ENCODE measurements at regions not wholly inside any gene's neighbourhood (a gene's known extent, or its start where the extent isn't known, plus 50 kb on each side); places are given as distances from the start of the nearest gene placed in this dataset.

DNA sequence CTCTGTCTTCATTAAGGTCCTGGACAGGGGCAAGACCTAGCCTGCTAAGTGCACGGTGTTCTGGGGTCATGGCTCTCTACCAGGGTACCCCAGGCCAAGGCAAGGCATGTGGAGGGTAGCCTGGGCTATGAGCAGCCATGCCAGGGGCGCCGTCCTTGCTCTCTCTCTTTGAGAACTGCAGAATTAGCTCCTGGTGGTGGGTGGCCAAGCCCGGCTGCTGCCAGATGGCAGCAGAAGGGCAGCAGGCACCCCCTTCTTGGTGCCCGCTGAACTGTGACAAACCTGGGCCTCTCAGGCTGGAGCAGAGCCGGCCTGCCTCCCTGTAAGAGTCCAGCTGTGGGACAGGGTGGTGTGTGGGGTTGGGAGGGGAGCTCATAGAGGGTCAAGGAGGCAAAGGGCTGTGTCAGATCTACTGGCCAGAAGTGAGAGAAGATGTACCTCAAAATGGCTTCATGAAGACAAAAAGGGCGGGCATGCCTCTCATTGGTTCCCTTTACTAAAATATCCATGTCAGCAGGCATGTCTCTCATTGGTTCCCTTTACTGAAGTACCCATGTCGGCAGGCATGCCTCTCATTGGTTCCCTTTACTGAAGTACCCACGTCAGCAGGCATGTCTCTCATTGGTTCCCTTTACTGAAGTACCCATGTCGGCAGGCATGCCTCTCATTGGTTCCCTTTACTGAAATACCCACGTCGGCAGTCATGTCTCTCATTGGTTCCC, 81.7 kb upstream of the SDK2 start:
- TF ChIP-seq POLR2AphosphoS5 (IDR thresholded peaks at IDR 0.05) (no peak), SMC3 (conservative IDR thresholded peaks at IDR 0.05; ENCODE audit: poor library complexity) (no peak), RAD21 (conservative IDR thresholded peaks at IDR 0.05) (no peak), MXI1 (conservative IDR thresholded peaks at IDR 0.05; ENCODE audit: poor library complexity, severe bottlenecking) (no peak), EP300 (conservative IDR thresholded peaks at IDR 0.05; ENCODE audit: poor library complexity, severe bottlenecking) (no peak), TAF1 (IDR thresholded peaks at IDR 0.05; ENCODE audit: low read depth) (no peak), CTCF (IDR thresholded peaks at IDR 0.05; ENCODE audit: poor library complexity, severe bottlenecking) (no peak), EZH2 (IDR thresholded peaks at IDR 0.05; ENCODE audit: borderline replicate concordance, insufficient read depth, low read length, poor library complexity, severe bottlenecking) (no peak), REST (IDR thresholded peaks at IDR 0.05; ENCODE audit: borderline replicate concordance) (no peak)

DNA sequence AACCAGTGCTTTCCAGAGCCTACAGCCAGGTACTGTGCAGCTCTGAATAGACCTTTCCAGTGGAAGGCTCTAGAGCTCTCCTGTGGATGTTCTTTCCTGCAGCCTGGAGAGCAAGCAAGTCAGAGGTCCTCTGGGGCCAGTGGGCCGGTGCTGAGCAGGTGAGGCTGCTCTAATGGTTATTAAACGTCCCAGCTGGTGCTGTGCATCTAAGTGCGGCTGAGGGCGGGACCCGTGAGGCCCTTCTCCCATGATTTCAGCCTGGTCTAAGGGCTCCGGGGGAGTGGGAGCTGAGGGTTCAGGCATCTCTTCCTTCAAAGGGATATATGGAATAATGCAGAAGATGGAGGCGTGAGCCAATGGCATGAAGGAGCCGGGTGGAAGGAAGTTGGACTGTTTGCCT, 83.7 kb upstream of the SDK2 start:
- TF ChIP-seq EZH2 (IDR thresholded peaks at IDR 0.05; ENCODE audit: borderline replicate concordance, insufficient read depth, low read length, poor library complexity, severe bottlenecking) (no peak), SMC3 (conservative IDR thresholded peaks at IDR 0.05; ENCODE audit: poor library complexity) (no peak), EP300 (conservative IDR thresholded peaks at IDR 0.05; ENCODE audit: poor library complexity, severe bottlenecking) (no peak), RAD21 (conservative IDR thresholded peaks at IDR 0.05) (no peak)

More for the DNA sequence above, 81.7 kb upstream of the SDK2 start:
- H3K36me3 ChIP-seq (ENCODE audit: insufficient read depth, low read length), result no peaks in the 10 kb centered on the region
- H4K20me1 ChIP-seq (ENCODE audit: insufficient read depth), result no peaks in the 10 kb centered on the region
- no peaks in the 10 kb centered on the region for H3K79me2 ChIP-seq (replicated peaks; ENCODE audit: insufficient read depth, low read length)
- no peak overlapping the region for H2AFZ ChIP-seq (ENCODE audit: low read depth, low read length)
- H3F3A ChIP-seq (ENCODE audit: insufficient read depth, low read length, poor library complexity, severe bottlenecking), result no peaks in the 10 kb centered on the region
- no peak overlapping the region for H3K4me3 ChIP-seq (ENCODE audit: low read length)
- no peak overlapping the region for H3K4me2 ChIP-seq (ENCODE audit: low read length)
- no peaks in the 10 kb centered on the region for H3K9me2 ChIP-seq (ENCODE audit: insufficient read depth, low read length)
- no peaks in the 10 kb centered on the region for H3K27me3 ChIP-seq (ENCODE audit: insufficient read depth, low read depth, low read length)
- H3K9me3 ChIP-seq (ENCODE audit: low read length), result no peaks in the 10 kb centered on the region
- no peak overlapping the region for H3K27ac ChIP-seq (ENCODE audit: low read length)
- H3K9ac ChIP-seq (ENCODE audit: low read length), result no peak overlapping the region

More for the DNA sequence above, 83.7 kb upstream of the SDK2 start:
- Histone ChIP-seq H3K4me3 (ENCODE audit: low read length) (no peak overlapping the region), H3K9me3 (ENCODE audit: low read length) (no peaks in the 10 kb centered on the region), H3K4me2 (ENCODE audit: low read length) (no peak overlapping the region), H3K9ac (ENCODE audit: low read length) (no peak overlapping the region), H3K9me2 (ENCODE audit: insufficient read depth, low read length) (no peaks in the 10 kb centered on the region), H3K36me3 (ENCODE audit: insufficient read depth, low read length) (no peaks in the 10 kb centered on the region), H2AFZ (ENCODE audit: low read depth, low read length) (no peak overlapping the region), H3F3A (ENCODE audit: insufficient read depth, low read length, poor library complexity, severe bottlenecking) (no peaks in the 10 kb centered on the region), H3K79me2 (replicated peaks; ENCODE audit: insufficient read depth, low read length) (no peaks in the 10 kb centered on the region), H3K27ac (ENCODE audit: low read length) (no peak overlapping the region), H4K20me1 (ENCODE audit: insufficient read depth) (no peaks in the 10 kb centered on the region), H3K27me3 (ENCODE audit: insufficient read depth, low read depth, low read length) (no peaks in the 10 kb centered on the region)

All from neural cell (in vitro differentiated cells).